ENCODE measurements at regions not wholly inside any gene's neighbourhood (a gene's known extent, or its start where the extent isn't known, plus 50 kb on each side); places are given as distances from the start of the nearest gene placed in this dataset.

- TF ChIP-seq MYC (IDR thresholded peaks at IDR 0.05; ENCODE audit: borderline replicate concordance, low read length) (no peak), EP300 (IDR thresholded peaks at IDR 0.05) (no peak), POLR2AphosphoS2 (conservative IDR thresholded peaks at IDR 0.05; ENCODE audit: low read length) (no peak), CHD4 (IDR thresholded peaks at IDR 0.05; ENCODE audit: borderline replicate concordance) (no peak), KDM1A (IDR thresholded peaks at IDR 0.05; ENCODE audit: low read depth) (no peak), POLR2A (IDR thresholded peaks at IDR 0.05; ENCODE audit: low read length) (no peak), SMC3 (IDR thresholded peaks at IDR 0.05) (no peak), RCOR1 (IDR thresholded peaks at IDR 0.05; ENCODE audit: low read depth, low read length) (no peak), RARB (CRISPR knock-in tag; IDR thresholded peaks at IDR 0.05) (no peak), MAFK (IDR thresholded peaks at IDR 0.05; ENCODE audit: partially characterized antibody) (no peak), NR3C1 (IDR thresholded peaks at IDR 0.05) (no peak)
- TF ChIP-seq, protein P1, sequence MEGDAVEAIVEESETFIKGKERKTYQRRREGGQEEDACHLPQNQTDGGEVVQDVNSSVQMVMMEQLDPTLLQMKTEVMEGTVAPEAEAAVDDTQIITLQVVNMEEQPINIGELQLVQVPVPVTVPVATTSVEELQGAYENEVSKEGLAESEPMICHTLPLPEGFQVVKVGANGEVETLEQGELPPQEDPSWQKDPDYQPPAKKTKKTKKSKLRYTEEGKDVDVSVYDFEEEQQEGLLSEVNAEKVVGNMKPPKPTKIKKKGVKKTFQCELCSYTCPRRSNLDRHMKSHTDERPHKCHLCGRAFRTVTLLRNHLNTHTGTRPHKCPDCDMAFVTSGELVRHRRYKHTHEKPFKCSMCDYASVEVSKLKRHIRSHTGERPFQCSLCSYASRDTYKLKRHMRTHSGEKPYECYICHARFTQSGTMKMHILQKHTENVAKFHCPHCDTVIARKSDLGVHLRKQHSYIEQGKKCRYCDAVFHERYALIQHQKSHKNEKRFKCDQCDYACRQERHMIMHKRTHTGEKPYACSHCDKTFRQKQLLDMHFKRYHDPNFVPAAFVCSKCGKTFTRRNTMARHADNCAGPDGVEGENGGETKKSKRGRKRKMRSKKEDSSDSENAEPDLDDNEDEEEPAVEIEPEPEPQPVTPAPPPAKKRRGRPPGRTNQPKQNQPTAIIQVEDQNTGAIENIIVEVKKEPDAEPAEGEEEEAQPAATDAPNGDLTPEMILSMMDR (IDR thresholded peaks at IDR 0.05), result no peak
- TF ChIP-seq, protein P2, sequence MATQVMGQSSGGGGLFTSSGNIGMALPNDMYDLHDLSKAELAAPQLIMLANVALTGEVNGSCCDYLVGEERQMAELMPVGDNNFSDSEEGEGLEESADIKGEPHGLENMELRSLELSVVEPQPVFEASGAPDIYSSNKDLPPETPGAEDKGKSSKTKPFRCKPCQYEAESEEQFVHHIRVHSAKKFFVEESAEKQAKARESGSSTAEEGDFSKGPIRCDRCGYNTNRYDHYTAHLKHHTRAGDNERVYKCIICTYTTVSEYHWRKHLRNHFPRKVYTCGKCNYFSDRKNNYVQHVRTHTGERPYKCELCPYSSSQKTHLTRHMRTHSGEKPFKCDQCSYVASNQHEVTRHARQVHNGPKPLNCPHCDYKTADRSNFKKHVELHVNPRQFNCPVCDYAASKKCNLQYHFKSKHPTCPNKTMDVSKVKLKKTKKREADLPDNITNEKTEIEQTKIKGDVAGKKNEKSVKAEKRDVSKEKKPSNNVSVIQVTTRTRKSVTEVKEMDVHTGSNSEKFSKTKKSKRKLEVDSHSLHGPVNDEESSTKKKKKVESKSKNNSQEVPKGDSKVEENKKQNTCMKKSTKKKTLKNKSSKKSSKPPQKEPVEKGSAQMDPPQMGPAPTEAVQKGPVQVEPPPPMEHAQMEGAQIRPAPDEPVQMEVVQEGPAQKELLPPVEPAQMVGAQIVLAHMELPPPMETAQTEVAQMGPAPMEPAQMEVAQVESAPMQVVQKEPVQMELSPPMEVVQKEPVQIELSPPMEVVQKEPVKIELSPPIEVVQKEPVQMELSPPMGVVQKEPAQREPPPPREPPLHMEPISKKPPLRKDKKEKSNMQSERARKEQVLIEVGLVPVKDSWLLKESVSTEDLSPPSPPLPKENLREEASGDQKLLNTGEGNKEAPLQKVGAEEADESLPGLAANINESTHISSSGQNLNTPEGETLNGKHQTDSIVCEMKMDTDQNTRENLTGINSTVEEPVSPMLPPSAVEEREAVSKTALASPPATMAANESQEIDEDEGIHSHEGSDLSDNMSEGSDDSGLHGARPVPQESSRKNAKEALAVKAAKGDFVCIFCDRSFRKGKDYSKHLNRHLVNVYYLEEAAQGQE (IDR thresholded peaks at IDR 0.05), result no peak
Measured at GRCh38 chr6:15996030-15996429, 132.9 kb upstream of the MYLIP start.

Measured in A549 (cell line).